ENCODE measurements at regions not wholly inside any gene's neighbourhood (a gene's known extent, or its start where the extent isn't known, plus 50 kb on each side); places are given as distances from the start of the nearest gene placed in this dataset.

GRCh38 chr20:6200092-6200491, 77.3 kb upstream of the FERMT1 start:
- H3K27me3 ChIP-seq (ENCODE audit: control insufficient read depth in 3 of 3, insufficient read depth in 3 of 3, low read length in 2 of 3) = no peaks in the 10 kb centered on the region
- ATAC-seq (ENCODE audit: insufficient read depth, low FRiP score) (no peak), DNase-seq (no peak)
- WGBS, 2 donors = 49 to 65% methylated on average over 5 of the region's 5 CpGs
- peaks cover 0 to 3% (median 0%) of the 10 kb centered on the region in 5 donors for H3K4me1 ChIP-seq (ENCODE audit: control insufficient read depth in 5 of 5, insufficient read depth in 5 of 5, low read length in 5 of 5)
- no peak overlapping the region for H3K4me3 ChIP-seq
- TF ChIP-seq, protein P1, sequence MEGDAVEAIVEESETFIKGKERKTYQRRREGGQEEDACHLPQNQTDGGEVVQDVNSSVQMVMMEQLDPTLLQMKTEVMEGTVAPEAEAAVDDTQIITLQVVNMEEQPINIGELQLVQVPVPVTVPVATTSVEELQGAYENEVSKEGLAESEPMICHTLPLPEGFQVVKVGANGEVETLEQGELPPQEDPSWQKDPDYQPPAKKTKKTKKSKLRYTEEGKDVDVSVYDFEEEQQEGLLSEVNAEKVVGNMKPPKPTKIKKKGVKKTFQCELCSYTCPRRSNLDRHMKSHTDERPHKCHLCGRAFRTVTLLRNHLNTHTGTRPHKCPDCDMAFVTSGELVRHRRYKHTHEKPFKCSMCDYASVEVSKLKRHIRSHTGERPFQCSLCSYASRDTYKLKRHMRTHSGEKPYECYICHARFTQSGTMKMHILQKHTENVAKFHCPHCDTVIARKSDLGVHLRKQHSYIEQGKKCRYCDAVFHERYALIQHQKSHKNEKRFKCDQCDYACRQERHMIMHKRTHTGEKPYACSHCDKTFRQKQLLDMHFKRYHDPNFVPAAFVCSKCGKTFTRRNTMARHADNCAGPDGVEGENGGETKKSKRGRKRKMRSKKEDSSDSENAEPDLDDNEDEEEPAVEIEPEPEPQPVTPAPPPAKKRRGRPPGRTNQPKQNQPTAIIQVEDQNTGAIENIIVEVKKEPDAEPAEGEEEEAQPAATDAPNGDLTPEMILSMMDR (IDR thresholded peaks at IDR 0.05; ENCODE audit: control extremely low read depth, extremely low read depth) = no peak
- H3K36me3 ChIP-seq (ENCODE audit: control insufficient read depth in 4 of 4, insufficient read depth in 4 of 4, low read length in 4 of 4) = no peaks in the 10 kb centered on the region
- H3K9ac ChIP-seq (ENCODE audit: insufficient read depth in 1 of 2, low read length in 2 of 2) = no peak overlapping the region
- H3K27ac ChIP-seq (ENCODE audit: low read depth in 1 of 2, low read length in 1 of 2) = no peak overlapping the region
- H3K9me3 ChIP-seq (ENCODE audit: control insufficient read depth in 4 of 4, insufficient read depth in 3 of 4, low read length in 3 of 4) = peaks cover 0 to 2% (median 0%) of the 10 kb centered on the region in 4 donors

GRCh38 chr20:6185268-6185667, 62.4 kb upstream of the FERMT1 start:
- no peak for ATAC-seq (ENCODE audit: insufficient read depth, low FRiP score)
- 54 to 60% methylated on average over 3 of the region's 3 CpGs for WGBS, 2 donors
- Histone ChIP-seq H3K4me3 (no peak overlapping the region), H3K27me3 (ENCODE audit: control insufficient read depth in 3 of 3, insufficient read depth in 3 of 3, low read length in 2 of 3) (no peaks in the 10 kb centered on the region), H3K36me3 (ENCODE audit: control insufficient read depth in 4 of 4, insufficient read depth in 4 of 4, low read length in 4 of 4) (no peaks in the 10 kb centered on the region), H3K27ac (ENCODE audit: low read depth in 1 of 2, low read length in 1 of 2) (no peak overlapping the region), H3K9me3 (ENCODE audit: control insufficient read depth in 4 of 4, insufficient read depth in 3 of 4, low read length in 3 of 4) (no peaks in the 10 kb centered on the region), H3K9ac (ENCODE audit: insufficient read depth in 1 of 2, low read length in 2 of 2) (no peak overlapping the region), H3K4me1 (ENCODE audit: control insufficient read depth in 5 of 5, insufficient read depth in 5 of 5, low read length in 5 of 5) (no peaks in the 10 kb centered on the region)
- peak in 1 of 3 donors; percentile 13 for DNase-seq
- TF ChIP-seq, protein P1 (IDR thresholded peaks at IDR 0.05; ENCODE audit: control extremely low read depth, extremely low read depth) = no peak

DNA sequence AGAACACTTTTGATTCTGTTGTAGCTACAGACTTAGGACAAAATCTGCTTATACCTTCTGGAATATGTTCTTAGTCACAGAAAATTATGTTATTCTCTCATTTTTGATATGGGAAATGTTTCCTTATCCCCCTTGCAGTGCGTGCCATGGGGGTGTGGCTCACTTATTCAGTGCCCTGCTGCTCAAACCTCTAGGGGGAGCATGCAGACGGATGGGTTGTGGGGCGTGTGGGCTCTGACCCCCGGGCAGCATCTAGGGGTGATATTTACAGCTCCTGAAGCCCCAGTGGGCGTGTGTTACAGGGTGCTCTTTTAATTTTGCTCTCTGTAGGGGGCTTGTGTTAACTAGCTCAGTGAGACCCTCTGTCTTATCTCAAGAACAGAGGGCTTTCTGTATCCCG, 61.3 kb upstream of the FERMT1 start:
- DNase-seq (no peak), ATAC-seq (ENCODE audit: insufficient read depth, low FRiP score) (no peak)
- WGBS, 2 donors = 63 to 69% methylated on average over 6 of the region's 6 CpGs
- Histone ChIP-seq H3K9me3 (ENCODE audit: control insufficient read depth in 4 of 4, insufficient read depth in 3 of 4, low read length in 3 of 4) (no peaks in the 10 kb centered on the region), H3K27ac (ENCODE audit: low read depth in 1 of 2, low read length in 1 of 2) (no peak overlapping the region), H3K9ac (ENCODE audit: insufficient read depth in 1 of 2, low read length in 2 of 2) (no peak overlapping the region), H3K4me3 (no peak overlapping the region), H3K4me1 (ENCODE audit: control insufficient read depth in 5 of 5, insufficient read depth in 5 of 5, low read length in 5 of 5) (peaks cover 0 to 5% (median 0%) of the 10 kb centered on the region in 5 donors), H3K27me3 (ENCODE audit: control insufficient read depth in 3 of 3, insufficient read depth in 3 of 3, low read length in 2 of 3) (no peaks in the 10 kb centered on the region), H3K36me3 (ENCODE audit: control insufficient read depth in 4 of 4, insufficient read depth in 4 of 4, low read length in 4 of 4) (no peaks in the 10 kb centered on the region)
- TF ChIP-seq, protein P1 (IDR thresholded peaks at IDR 0.05; ENCODE audit: control extremely low read depth, extremely low read depth) = no peak

DNA sequence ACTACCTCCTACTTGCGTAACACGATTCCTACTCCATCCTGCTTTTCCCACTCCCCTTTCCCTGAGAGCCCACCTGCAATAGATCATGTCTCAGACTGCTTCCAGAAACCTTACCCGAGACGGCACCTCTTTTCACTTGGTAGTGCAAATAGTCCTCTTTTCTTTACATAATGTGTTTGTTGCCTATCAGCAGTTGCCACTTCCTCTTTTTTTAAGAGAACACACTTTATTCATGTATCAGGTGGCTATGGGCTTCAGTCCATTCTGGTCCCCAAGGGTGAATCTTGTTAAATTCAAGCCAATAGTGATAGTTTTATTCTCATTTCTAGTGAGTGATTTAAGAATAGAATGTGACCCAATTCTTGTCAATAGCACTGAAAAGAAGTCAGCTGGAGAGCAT, 57.7 kb upstream of the FERMT1 start:
- DNase-seq = no peak
- H3K36me3 ChIP-seq (ENCODE audit: control insufficient read depth in 4 of 4, insufficient read depth in 4 of 4, low read length in 4 of 4) = no peaks in the 10 kb centered on the region
- TF ChIP-seq, protein P1 (IDR thresholded peaks at IDR 0.05; ENCODE audit: control extremely low read depth, extremely low read depth) = no peak
- no peak overlapping the region for H3K27ac ChIP-seq (ENCODE audit: low read depth in 1 of 2, low read length in 1 of 2)
- H3K9ac ChIP-seq (ENCODE audit: insufficient read depth in 1 of 2, low read length in 2 of 2) = no peak overlapping the region
- H3K4me3 ChIP-seq = no peak overlapping the region
- 66 to 73% methylated on average over 4 of the region's 4 CpGs for WGBS, 2 donors
- no peak for ATAC-seq (ENCODE audit: insufficient read depth, low FRiP score)
- H3K27me3 ChIP-seq (ENCODE audit: control insufficient read depth in 3 of 3, insufficient read depth in 3 of 3, low read length in 2 of 3) = no peaks in the 10 kb centered on the region
- H3K4me1 ChIP-seq (ENCODE audit: control insufficient read depth in 5 of 5, insufficient read depth in 5 of 5, low read length in 5 of 5) = peaks cover 0 to 9% (median 0%) of the 10 kb centered on the region in 5 donors
- H3K9me3 ChIP-seq (ENCODE audit: control insufficient read depth in 4 of 4, insufficient read depth in 3 of 4, low read length in 3 of 4) = no peaks in the 10 kb centered on the region
